ENCODE measurements at regions not wholly inside any gene's neighbourhood (a gene's known extent, or its start where the extent isn't known, plus 50 kb on each side); places are given as distances from the start of the nearest gene placed in this dataset.

GRCh38 chr2:193818801-193819499 is 1624.2 kb upstream of the TMEFF2 start:
- TF ChIP-seq, protein P1, sequence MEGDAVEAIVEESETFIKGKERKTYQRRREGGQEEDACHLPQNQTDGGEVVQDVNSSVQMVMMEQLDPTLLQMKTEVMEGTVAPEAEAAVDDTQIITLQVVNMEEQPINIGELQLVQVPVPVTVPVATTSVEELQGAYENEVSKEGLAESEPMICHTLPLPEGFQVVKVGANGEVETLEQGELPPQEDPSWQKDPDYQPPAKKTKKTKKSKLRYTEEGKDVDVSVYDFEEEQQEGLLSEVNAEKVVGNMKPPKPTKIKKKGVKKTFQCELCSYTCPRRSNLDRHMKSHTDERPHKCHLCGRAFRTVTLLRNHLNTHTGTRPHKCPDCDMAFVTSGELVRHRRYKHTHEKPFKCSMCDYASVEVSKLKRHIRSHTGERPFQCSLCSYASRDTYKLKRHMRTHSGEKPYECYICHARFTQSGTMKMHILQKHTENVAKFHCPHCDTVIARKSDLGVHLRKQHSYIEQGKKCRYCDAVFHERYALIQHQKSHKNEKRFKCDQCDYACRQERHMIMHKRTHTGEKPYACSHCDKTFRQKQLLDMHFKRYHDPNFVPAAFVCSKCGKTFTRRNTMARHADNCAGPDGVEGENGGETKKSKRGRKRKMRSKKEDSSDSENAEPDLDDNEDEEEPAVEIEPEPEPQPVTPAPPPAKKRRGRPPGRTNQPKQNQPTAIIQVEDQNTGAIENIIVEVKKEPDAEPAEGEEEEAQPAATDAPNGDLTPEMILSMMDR (conservative IDR thresholded peaks at IDR 0.05; ENCODE audit: low read depth, low read length), result no peak
- no peak for DNase-seq (ENCODE audit: low read depth)
- H3K4me3 ChIP-seq (ENCODE audit: low read depth, low read length), result no peak overlapping the region

- TF ChIP-seq, protein P1 (conservative IDR thresholded peaks at IDR 0.05; ENCODE audit: low read depth, low read length), result no peak
- DNase-seq (ENCODE audit: low read depth), result no peak
- no peak overlapping the region for H3K4me3 ChIP-seq (ENCODE audit: low read depth, low read length)
These were observed 1621.3 kb upstream of the TMEFF2 start for GRCh38 chr2:193816008-193816407.

DNA sequence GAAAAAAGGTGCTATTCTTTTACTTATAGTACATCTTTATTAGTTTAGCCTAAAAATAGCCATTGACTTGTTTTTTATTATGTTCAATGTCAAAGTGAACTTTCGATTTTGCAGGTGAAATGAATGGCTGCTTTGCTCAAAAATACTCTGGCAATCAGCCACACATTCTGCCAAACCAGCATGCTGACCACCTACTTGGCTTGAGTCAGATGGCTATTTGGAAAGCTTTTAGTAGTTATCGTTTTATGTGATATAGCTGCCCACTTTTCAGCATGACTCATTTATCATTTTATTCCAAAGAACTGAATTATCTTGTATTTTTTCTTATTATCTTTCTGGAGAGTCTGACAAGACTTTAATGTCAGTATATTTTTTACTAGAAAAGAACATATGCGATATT is 1615.8 kb upstream of the TMEFF2 start:
- TF ChIP-seq, protein P1 (conservative IDR thresholded peaks at IDR 0.05; ENCODE audit: low read depth, low read length), result no peak
- DNase-seq (ENCODE audit: low read depth), result no peak
- no peak overlapping the region for H3K4me3 ChIP-seq (ENCODE audit: low read depth, low read length)

DNA sequence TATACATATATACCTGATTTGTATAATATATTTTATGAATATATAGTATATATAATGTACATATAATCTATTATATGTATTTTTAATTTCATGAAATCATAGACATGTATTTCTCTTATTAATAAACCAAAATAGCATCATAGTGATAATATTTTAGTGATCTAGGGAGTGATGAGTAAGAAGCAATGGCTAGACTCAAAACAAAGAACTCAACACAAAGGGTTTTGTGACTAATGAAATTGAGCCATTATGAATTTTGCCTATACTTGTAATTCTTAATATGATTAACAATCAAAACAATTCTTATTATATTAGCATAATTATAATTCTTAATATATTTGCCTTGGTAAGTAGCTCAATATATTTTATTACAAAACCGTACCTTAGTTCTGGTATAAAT is 1614.1 kb upstream of the TMEFF2 start:
- TF ChIP-seq, protein P1 (conservative IDR thresholded peaks at IDR 0.05; ENCODE audit: low read depth, low read length), result no peak
- DNase-seq (ENCODE audit: low read depth), result no peak
- H3K4me3 ChIP-seq (ENCODE audit: low read depth, low read length), result no peak overlapping the region

DNA sequence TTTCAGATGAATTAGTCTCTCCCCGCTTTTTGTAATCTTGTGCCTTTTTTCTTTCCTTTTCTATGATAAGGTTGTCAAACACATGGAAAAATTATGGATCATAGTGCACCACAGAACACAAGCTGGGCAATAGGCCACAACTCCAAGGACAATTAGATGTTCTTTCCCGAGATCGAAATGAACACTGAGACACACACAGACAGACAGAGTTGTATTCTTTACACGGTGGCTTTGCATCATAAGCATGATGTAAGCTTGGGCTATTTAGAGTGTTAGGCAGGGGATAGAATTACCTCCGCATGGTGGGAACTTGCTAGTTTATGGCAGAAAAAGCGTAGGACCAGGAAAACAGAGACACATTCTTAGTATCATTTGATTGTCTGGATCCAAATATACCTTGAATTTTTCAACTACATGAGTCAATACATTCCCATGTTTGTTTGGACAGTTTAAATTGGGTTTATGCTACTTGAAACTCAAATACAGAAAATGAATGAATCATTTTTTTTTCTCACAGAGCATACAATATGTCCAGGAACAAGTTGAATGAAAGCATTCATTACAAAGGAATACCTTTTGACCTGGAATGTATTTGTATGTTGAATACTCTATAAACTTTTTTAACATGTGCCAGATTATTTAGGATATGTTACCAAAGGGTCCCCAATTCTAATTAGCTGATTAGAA is 1611.5 kb upstream of the TMEFF2 start:
- TF ChIP-seq, protein P1 (conservative IDR thresholded peaks at IDR 0.05; ENCODE audit: low read depth, low read length), result no peak
- DNase-seq (ENCODE audit: low read depth), result no peak

GRCh38 chr2:193796847-193797246 is 1602.1 kb upstream of the TMEFF2 start:
- no peak for DNase-seq (ENCODE audit: low read depth)
- H3K4me3 ChIP-seq (ENCODE audit: low read depth, low read length), result no peak overlapping the region
- TF ChIP-seq, protein P1 (conservative IDR thresholded peaks at IDR 0.05; ENCODE audit: low read depth, low read length), result no peak

More for the DNA sequence above, 1611.5 kb upstream of the TMEFF2 start:
- H3K4me3 ChIP-seq (ENCODE audit: low read depth, low read length), result no peak overlapping the region
